ENCODE measurements at regions not wholly inside any gene's neighbourhood (a gene's known extent, or its start where the extent isn't known, plus 50 kb on each side); places are given as distances from the start of the nearest gene placed in this dataset.

GRCh38 chr2:143823296-143823695 is 694.1 kb downstream of the ARHGAP15 start:
- 37% methylated on average over 2 of the region's 2 CpGs for WGBS (ENCODE audit: insufficient coverage, low coverage, missing lambda C conversion rate)
- Histone ChIP-seq H3K4me1 (replicated peaks in 1 of 2; ENCODE audit: control insufficient read depth in 2 of 2, insufficient read depth in 2 of 2, low read length in 2 of 2) (no peaks in the 10 kb centered on the region), H4K20me1 (replicated peaks; ENCODE audit: control insufficient read depth, insufficient read depth, low read length) (no peaks in the 10 kb centered on the region), H3K27ac (ENCODE audit: extremely low read depth, low read depth, low read length) (no peak overlapping the region), H3K9me1 (ENCODE audit: control insufficient read depth, insufficient read depth, low read length) (no peaks in the 10 kb centered on the region), H3K9me3 (replicated peaks; ENCODE audit: control insufficient read depth, insufficient read depth, low read depth, low read length) (no peaks in the 10 kb centered on the region), H3K9ac (ENCODE audit: insufficient read depth in 1 of 2, low read depth in 2 of 2, low read length in 2 of 2) (no peak overlapping the region), H3K4me2 (ENCODE audit: insufficient read depth, low read length) (no peak overlapping the region), H3K79me2 (ENCODE audit: control insufficient read depth, insufficient read depth, low read length) (no peaks in the 10 kb centered on the region), H2AFZ (ENCODE audit: low read depth, low read length) (no peak overlapping the region), H3K36me3 (ENCODE audit: control insufficient read depth, insufficient read depth, low read length) (no peaks in the 10 kb centered on the region), H3K27me3 (ENCODE audit: control insufficient read depth in 2 of 2, insufficient read depth in 2 of 2, low read length in 2 of 2) (no peaks in the 10 kb centered on the region), H3K4me3 (no peak overlapping the region)
- ChIA-PET POLR2A (no interaction called here), CTCF (ENCODE audit: low intra/inter-chr PET ratio) (no interaction called here)
- DNase-seq (ENCODE audit: extremely low read depth in 1 of 4, low spot score in 3 of 4): no peak
- no peak for FAIRE-seq
- in situ Hi-C loops (cut with MboI) (no loop called here), intact Hi-C loops (cut with micrococcal nuclease) (no loop called here)
- ATAC-seq: no peak
- BruUV-seq (replicated peaks): no TSS peak
- no peak for TF ChIP-seq RB1 (IDR thresholded peaks at IDR 0.05; ENCODE audit: low read depth)
- no peak for TF ChIP-seq EP400 (IDR thresholded peaks at IDR 0.05)
- TF ChIP-seq ZNF23 (CRISPR knock-in tag; IDR thresholded peaks at IDR 0.05): no peak
- no peak for TF ChIP-seq FOXM1 (IDR thresholded peaks at IDR 0.05; ENCODE audit: low read depth)
- no peak for TF ChIP-seq FOXM1 (CRISPR knock-in tag; IDR thresholded peaks at IDR 0.05; ENCODE audit: low read depth)
- no peak for TF ChIP-seq CBFA2T2 (conservative IDR thresholded peaks at IDR 0.05)
- no peak for TF ChIP-seq ZNF212 (CRISPR knock-in tag; IDR thresholded peaks at IDR 0.05)
- TF ChIP-seq ZC3H8 (IDR thresholded peaks at IDR 0.05): no peak
- TF ChIP-seq ATF6 (CRISPR knock-in tag; IDR thresholded peaks at IDR 0.05): no peak
- TF ChIP-seq RBM34 (IDR thresholded peaks at IDR 0.05; ENCODE audit: borderline replicate concordance, insufficient read depth, low read length): no peak
